ENCODE measurements at regions not wholly inside any gene's neighbourhood (a gene's known extent, or its start where the extent isn't known, plus 50 kb on each side); places are given as distances from the start of the nearest gene placed in this dataset.

DNA sequence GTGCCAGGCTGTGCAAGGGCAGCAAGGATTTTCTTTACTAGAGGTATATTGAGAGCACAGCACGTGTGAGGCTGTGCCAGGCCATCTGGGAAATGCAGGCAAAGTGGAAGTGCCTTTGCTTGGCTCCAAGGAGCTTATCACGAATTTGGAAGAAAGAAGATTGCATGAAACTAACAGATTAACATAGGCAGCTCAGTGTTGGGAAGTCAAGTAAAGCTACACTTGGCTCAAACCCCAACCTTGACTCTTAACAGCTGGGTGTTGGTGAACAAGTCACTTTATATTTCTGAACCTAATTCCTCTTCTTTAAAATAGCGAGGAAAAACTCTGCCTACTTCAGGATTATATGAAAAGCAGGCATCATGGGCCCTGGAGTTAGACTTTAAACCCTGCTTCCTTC, 105.2 kb downstream of the PLCE1 start:
- TF ChIP-seq ZNF274 (IDR thresholded peaks at IDR 0.05; ENCODE audit: borderline replicate concordance, extremely low read depth, low read length) (no peak), TCF12 (IDR thresholded peaks at IDR 0.05; ENCODE audit: low read depth, low read length) (no peak), POLR2AphosphoS5 (IDR thresholded peaks at IDR 0.05; ENCODE audit: low read depth, low read length) (no peak), POLR2A (IDR thresholded peaks at IDR 0.05; ENCODE audit: control extremely low read depth in 1 of 2, low read depth in 2 of 2, low read length in 2 of 2) (no peak), CTBP2 (IDR thresholded peaks at IDR 0.05; ENCODE audit: borderline replicate concordance, insufficient read depth, insufficient read length, low read length) (no peak), TAF7 (optimal IDR thresholded peaks at IDR 0.05; ENCODE audit: borderline replicate concordance, low read depth, low read length) (no peak), GTF2F1 (IDR thresholded peaks at IDR 0.05; ENCODE audit: borderline replicate concordance, low read depth, low read length) (no peak), HDAC6 (IDR thresholded peaks at IDR 0.05; ENCODE audit: low read depth, low read length) (no peak), ASH2L (IDR thresholded peaks at IDR 0.05; ENCODE audit: low read length) (no peak), CBX5 (IDR thresholded peaks at IDR 0.05; ENCODE audit: low read depth, low read length) (no peak)
- TF ChIP-seq, protein P1, sequence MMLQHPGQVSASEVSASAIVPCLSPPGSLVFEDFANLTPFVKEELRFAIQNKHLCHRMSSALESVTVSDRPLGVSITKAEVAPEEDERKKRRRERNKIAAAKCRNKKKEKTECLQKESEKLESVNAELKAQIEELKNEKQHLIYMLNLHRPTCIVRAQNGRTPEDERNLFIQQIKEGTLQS (IDR thresholded peaks at IDR 0.05; ENCODE audit: insufficient read depth, low read depth, low read length): no peak
- TF ChIP-seq, protein P2, sequence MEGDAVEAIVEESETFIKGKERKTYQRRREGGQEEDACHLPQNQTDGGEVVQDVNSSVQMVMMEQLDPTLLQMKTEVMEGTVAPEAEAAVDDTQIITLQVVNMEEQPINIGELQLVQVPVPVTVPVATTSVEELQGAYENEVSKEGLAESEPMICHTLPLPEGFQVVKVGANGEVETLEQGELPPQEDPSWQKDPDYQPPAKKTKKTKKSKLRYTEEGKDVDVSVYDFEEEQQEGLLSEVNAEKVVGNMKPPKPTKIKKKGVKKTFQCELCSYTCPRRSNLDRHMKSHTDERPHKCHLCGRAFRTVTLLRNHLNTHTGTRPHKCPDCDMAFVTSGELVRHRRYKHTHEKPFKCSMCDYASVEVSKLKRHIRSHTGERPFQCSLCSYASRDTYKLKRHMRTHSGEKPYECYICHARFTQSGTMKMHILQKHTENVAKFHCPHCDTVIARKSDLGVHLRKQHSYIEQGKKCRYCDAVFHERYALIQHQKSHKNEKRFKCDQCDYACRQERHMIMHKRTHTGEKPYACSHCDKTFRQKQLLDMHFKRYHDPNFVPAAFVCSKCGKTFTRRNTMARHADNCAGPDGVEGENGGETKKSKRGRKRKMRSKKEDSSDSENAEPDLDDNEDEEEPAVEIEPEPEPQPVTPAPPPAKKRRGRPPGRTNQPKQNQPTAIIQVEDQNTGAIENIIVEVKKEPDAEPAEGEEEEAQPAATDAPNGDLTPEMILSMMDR (IDR thresholded peaks at IDR 0.05; ENCODE audit: control extremely low read depth in 1 of 3, insufficient read depth in 1 of 3, low read depth in 1 of 3, low read length in 3 of 3): no peak
- TF ChIP-seq, protein P3, sequence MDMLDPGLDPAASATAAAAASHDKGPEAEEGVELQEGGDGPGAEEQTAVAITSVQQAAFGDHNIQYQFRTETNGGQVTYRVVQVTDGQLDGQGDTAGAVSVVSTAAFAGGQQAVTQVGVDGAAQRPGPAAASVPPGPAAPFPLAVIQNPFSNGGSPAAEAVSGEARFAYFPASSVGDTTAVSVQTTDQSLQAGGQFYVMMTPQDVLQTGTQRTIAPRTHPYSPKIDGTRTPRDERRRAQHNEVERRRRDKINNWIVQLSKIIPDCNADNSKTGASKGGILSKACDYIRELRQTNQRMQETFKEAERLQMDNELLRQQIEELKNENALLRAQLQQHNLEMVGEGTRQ (IDR thresholded peaks at IDR 0.05; ENCODE audit: low read length): no peak
- TF ChIP-seq, protein P4, sequence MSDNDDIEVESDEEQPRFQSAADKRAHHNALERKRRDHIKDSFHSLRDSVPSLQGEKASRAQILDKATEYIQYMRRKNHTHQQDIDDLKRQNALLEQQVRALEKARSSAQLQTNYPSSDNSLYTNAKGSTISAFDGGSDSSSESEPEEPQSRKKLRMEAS (IDR thresholded peaks at IDR 0.05): no peak

All from H1 (cell line).